ENCODE measurements at regions not wholly inside any gene's neighbourhood (a gene's known extent, or its start where the extent isn't known, plus 50 kb on each side); places are given as distances from the start of the nearest gene placed in this dataset.

DNA sequence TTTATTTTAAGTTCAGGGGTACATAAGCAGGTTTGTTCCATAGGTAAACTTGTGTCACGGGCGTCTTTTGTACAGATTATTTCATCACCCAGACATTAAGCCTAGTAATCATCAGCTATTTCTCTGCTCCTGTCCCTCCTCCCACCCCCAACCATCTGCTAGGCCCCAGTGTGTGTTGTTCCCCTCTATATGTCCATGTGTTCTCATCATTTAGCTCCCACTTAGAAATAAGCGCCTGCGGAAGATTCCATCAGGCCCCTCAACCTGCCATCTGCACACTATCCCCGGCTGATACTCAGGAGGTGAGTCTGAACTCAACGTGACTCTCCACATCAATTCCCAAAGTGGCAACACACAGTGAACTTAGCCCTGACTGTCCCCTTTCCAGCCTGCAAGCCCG lies 228.0 kb upstream of the SYNDIG1 start:
- DNase-seq, result no peak
- Mint-ChIP-seq H3K4me3 (no peak overlapping the region), H3K4me1 (no peaks in the 10 kb centered on the region), H3K27ac (no peak overlapping the region), H3K36me3 (no peaks in the 10 kb centered on the region), H3K27me3 (ENCODE audit: low read depth in 3 of 3) (peaks cover 2 to 4% (median 2%) of the 10 kb centered on the region in 3 donors), H3K9me3 (peaks cover 0 to 6% (median 2%) of the 10 kb centered on the region in 7 donors)
- TF ChIP-seq, protein P1, sequence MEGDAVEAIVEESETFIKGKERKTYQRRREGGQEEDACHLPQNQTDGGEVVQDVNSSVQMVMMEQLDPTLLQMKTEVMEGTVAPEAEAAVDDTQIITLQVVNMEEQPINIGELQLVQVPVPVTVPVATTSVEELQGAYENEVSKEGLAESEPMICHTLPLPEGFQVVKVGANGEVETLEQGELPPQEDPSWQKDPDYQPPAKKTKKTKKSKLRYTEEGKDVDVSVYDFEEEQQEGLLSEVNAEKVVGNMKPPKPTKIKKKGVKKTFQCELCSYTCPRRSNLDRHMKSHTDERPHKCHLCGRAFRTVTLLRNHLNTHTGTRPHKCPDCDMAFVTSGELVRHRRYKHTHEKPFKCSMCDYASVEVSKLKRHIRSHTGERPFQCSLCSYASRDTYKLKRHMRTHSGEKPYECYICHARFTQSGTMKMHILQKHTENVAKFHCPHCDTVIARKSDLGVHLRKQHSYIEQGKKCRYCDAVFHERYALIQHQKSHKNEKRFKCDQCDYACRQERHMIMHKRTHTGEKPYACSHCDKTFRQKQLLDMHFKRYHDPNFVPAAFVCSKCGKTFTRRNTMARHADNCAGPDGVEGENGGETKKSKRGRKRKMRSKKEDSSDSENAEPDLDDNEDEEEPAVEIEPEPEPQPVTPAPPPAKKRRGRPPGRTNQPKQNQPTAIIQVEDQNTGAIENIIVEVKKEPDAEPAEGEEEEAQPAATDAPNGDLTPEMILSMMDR (IDR thresholded peaks at IDR 0.05), result no peak
- Histone ChIP-seq H3K4me2 (replicated peaks; ENCODE audit: extremely low read depth, low read length, poor library complexity, severe bottlenecking) (no peak overlapping the region), H3K4me1 (ENCODE audit: control insufficient read depth in 1 of 2, insufficient read depth in 2 of 2, low read length in 2 of 2) (no peaks in the 10 kb centered on the region), H3K27me3 (ENCODE audit: control insufficient read depth in 2 of 2, insufficient read depth in 2 of 2, low read length in 2 of 2) (no peaks in the 10 kb centered on the region), H3K4me3 (replicated peaks in 1 of 3; ENCODE audit: low read depth in 2 of 3, low read length in 3 of 3) (no peak overlapping the region), H2AFZ (ENCODE audit: insufficient read depth, low read depth, low read length, poor library complexity, severe bottlenecking) (no peak overlapping the region), H3K27ac (ENCODE audit: low read depth in 1 of 2, low read length in 2 of 2) (no peak overlapping the region), H3K79me2 (ENCODE audit: insufficient read depth, low read length) (no peaks in the 10 kb centered on the region), H3K36me3 (replicated peaks in 1 of 2; ENCODE audit: control insufficient read depth in 1 of 2, insufficient read depth in 2 of 2, low read length in 2 of 2) (no peaks in the 10 kb centered on the region), H3K9me3 (replicated peaks in 1 of 2; ENCODE audit: control insufficient read depth in 1 of 2, insufficient read depth in 1 of 2, low read length in 2 of 2) (peaks cover 0 to under 1% of the 10 kb centered on the region in 2 donors), H3K9ac (ENCODE audit: insufficient read depth, low read length, poor library complexity, severe bottlenecking) (no peak overlapping the region), H4K20me1 (ENCODE audit: insufficient read depth, low read length) (no peaks in the 10 kb centered on the region)
- intact Hi-C loops (cut with micrococcal nuclease), result no loop called here
- WGBS (ENCODE audit: insufficient coverage), result 91% methylated on average over 5 of the region's 7 CpGs

DNA sequence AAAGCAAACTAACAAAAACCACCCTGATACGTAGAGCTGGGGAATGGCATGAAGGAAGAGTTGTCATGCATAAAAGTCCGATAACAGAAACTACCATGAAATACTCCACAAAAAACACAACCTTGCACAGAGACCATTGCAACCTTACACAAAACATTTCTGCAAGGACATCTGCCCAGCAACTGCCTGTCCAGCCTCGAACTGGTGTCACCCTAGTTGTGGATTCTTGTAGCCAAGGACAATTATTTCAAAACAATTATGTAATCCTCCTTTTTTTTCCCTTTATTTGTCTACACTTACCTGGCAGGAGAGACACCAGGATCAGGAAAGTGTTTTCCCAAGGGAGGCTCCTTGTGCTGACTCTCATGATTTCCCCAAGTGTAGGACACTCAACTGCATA lies 232.5 kb upstream of the SYNDIG1 start:
- H3K27me3 Mint-ChIP-seq (ENCODE audit: low read depth in 3 of 3), result peaks cover 2 to 5% (median 2%) of the 10 kb centered on the region in 3 donors
- WGBS (ENCODE audit: insufficient coverage), result 100% methylated on average over 1 of the region's 3 CpGs

More for the DNA sequence above, 232.5 kb upstream of the SYNDIG1 start:
- Histone ChIP-seq H3K4me3 (replicated peaks in 1 of 3; ENCODE audit: low read depth in 2 of 3, low read length in 3 of 3) (no peak overlapping the region), H3K4me2 (replicated peaks; ENCODE audit: extremely low read depth, low read length, poor library complexity, severe bottlenecking) (no peak overlapping the region), H3K79me2 (ENCODE audit: insufficient read depth, low read length) (no peaks in the 10 kb centered on the region), H3K27ac (ENCODE audit: low read depth in 1 of 2, low read length in 2 of 2) (no peak overlapping the region), H3K4me1 (ENCODE audit: control insufficient read depth in 1 of 2, insufficient read depth in 2 of 2, low read length in 2 of 2) (no peaks in the 10 kb centered on the region), H3K36me3 (replicated peaks in 1 of 2; ENCODE audit: control insufficient read depth in 1 of 2, insufficient read depth in 2 of 2, low read length in 2 of 2) (no peaks in the 10 kb centered on the region), H4K20me1 (ENCODE audit: insufficient read depth, low read length) (no peaks in the 10 kb centered on the region), H3K9me3 (replicated peaks in 1 of 2; ENCODE audit: control insufficient read depth in 1 of 2, insufficient read depth in 1 of 2, low read length in 2 of 2) (no peaks in the 10 kb centered on the region), H2AFZ (ENCODE audit: insufficient read depth, low read depth, low read length, poor library complexity, severe bottlenecking) (no peak overlapping the region), H3K27me3 (ENCODE audit: control insufficient read depth in 2 of 2, insufficient read depth in 2 of 2, low read length in 2 of 2) (no peaks in the 10 kb centered on the region), H3K9ac (ENCODE audit: insufficient read depth, low read length, poor library complexity, severe bottlenecking) (no peak overlapping the region)
- intact Hi-C loops (cut with micrococcal nuclease), result no loop called here
- Mint-ChIP-seq H3K9me3 (peaks cover 0 to 3% (median 0%) of the 10 kb centered on the region in 7 donors), H3K4me3 (no peak overlapping the region), H3K4me1 (no peaks in the 10 kb centered on the region), H3K36me3 (no peaks in the 10 kb centered on the region), H3K27ac (no peak overlapping the region)
- no peak for DNase-seq
- TF ChIP-seq, protein P1 (IDR thresholded peaks at IDR 0.05), result no peak

All from CD14-positive monocyte (primary cell).